ENCODE measurements at regions not wholly inside any gene's neighbourhood (a gene's known extent, or its start where the extent isn't known, plus 50 kb on each side); places are given as distances from the start of the nearest gene placed in this dataset.

DNA sequence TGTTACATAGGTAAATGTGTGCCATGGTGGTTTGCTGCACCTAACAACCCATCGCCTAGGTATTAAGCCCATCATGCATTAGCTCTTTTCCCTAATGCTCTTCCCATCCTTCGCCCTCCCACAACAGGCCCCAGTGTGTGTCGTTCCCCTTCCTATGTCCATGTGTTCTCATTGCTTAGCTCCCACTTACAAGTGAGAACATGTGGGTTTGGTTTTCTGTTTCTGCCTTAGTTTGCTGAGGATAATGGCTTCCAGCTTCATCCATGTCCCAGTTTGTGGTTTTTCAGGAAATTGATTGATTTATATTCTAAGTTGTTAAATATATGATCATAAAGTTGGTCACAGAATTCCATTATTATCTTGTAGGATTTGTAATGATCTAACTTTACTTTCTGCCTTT, 85.3 kb upstream of the CAST start:
- no peak overlapping the region for H3K4me3 ChIP-seq (ENCODE audit: low read depth, low read length)
- no peak for DNase-seq (ENCODE audit: low read depth)

DNA sequence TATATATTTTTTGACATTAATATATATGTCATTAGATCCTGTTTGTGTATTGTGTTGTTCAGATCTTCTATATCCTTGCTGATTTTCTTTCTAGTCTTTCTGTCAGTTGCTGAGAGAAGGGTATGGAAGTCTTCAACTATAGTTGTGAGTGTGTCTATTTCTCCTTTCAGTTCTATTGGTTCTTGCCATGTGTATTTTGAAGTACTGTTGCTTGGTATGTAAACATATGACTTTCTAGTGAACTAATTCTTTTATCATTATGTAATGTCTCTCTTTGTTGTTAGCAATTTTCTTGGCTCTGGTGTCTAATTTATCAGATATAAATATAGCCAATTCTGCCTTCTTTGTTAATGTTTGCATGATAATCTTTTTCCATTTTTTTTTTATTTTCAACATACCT, 84.3 kb upstream of the CAST start:
- H3K4me3 ChIP-seq (ENCODE audit: low read depth, low read length): no peak overlapping the region
- DNase-seq (ENCODE audit: low read depth): no peak

DNA sequence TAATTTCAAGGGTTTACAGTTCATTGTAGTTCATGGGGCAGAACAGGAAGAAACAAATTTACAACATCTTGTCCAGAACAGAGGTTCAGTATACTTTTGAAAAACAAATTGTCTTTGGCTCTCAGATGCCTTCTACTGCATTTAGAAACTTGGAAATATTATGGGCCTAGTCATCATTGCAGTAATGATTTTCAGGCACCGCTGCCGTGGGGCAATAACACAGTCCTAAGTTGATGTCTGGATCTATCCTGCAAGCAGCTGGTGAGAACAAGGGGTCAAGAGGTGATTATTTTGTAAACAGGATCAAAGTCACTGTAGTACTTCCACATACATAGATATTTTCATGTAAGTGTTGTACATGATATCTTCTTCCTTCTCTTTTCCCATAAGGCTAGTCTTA, 82.5 kb upstream of the CAST start:
- DNase-seq (ENCODE audit: low read depth): no peak
- H3K4me3 ChIP-seq (ENCODE audit: low read depth, low read length): no peak overlapping the region

GRCh38 chr5:96582343-96582742, 79.8 kb upstream of the CAST start:
- no peak overlapping the region for H3K4me3 ChIP-seq (ENCODE audit: low read depth, low read length)
- DNase-seq (ENCODE audit: low read depth): no peak

GRCh38 chr5:96584712-96585111, 77.5 kb upstream of the CAST start:
- no peak overlapping the region for H3K4me3 ChIP-seq (ENCODE audit: low read depth, low read length)
- DNase-seq (ENCODE audit: low read depth): no peak

- no peak overlapping the region for H3K4me3 ChIP-seq (ENCODE audit: low read depth, low read length)
- no peak for DNase-seq (ENCODE audit: low read depth)
Measured at GRCh38 chr5:96588539-96588938, 73.6 kb upstream of the CAST start.

DNA sequence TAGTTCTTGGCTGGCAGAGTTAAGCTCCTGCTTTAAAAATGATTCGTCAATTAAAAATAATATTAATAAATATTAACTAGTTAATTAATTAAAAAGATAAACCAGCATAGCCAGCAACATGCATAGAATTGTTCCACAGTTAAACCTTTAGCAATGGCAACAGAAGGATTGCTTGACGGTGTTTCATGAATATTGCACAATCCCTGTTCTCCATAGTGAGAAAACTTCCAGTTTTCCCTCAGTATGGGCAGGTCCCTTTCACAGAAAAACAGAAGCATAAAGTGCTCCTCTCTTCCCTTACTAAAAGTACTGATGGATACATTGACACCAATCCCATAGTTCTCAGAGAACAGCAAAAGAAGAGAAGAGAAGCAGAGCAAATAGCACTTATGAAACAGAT, 71.4 kb upstream of the CAST start:
- H3K4me3 ChIP-seq (ENCODE audit: low read depth, low read length): no peak overlapping the region
- DNase-seq (ENCODE audit: low read depth): no peak

- DNase-seq (ENCODE audit: low read depth): no peak
- no peak overlapping the region for H3K4me3 ChIP-seq (ENCODE audit: low read depth, low read length)
Measured at GRCh38 chr5:96595300-96596090, 66.7 kb upstream of the CAST start.

GRCh38 chr5:96597438-96598020, 64.6 kb upstream of the CAST start:
- H3K4me3 ChIP-seq (ENCODE audit: low read depth, low read length): no peak overlapping the region
- DNase-seq (ENCODE audit: low read depth): peak; percentile 36

DNA sequence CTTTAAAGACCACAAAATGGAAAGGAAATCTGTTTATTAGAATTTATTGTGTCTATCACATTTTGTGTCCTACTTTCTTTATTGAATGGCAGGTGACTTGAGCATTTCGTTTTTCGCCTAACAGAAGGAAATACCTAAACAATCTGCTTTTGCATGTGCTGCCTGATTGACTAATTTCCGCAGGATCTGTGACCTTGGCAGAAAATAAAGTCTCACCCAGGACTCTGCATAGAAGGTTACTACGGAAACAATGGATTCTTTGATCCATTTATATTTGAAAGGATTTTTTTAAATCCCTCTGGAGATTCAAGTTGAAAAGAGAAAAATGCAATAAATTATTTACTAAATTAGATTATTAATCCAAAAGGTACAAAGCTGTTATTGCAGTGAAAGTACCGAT, 61.0 kb upstream of the CAST start:
- no peak overlapping the region for H3K4me3 ChIP-seq (ENCODE audit: low read depth, low read length)
- no peak for DNase-seq (ENCODE audit: low read depth)

- peak; percentile 25 for DNase-seq (ENCODE audit: low read depth)
Measured at GRCh38 chr5:96601715-96602244, 60.4 kb upstream of the CAST start.

DNA sequence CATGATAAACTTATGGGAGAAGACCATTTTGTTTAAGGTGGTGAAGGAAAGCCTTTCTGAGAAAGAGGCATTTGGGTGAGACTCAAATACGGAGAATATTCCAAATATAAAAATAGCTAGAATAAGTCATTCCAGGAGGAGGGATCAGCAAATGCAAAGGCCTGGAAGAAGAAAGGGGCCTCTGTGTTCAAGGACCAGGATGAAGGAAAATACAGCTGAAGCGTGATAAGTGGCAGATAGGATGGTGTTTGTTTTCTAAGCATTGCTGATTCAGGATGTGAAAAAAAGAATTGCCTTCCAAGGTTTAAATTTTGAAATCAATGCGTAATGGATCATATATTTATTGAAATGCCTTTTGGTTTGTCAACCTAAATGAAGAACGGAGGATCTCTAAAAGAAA, 59.4 kb upstream of the CAST start:
- H3K4me3 ChIP-seq (ENCODE audit: low read depth, low read length): no peak overlapping the region
- no peak for DNase-seq (ENCODE audit: low read depth)

More at GRCh38 chr5:96601715-96602244, 60.4 kb upstream of the CAST start:
- H3K4me3 ChIP-seq (ENCODE audit: low read depth, low read length): no peak overlapping the region

GRCh38 chr5:96605144-96605837, 56.9 kb upstream of the CAST start:
- DNase-seq (ENCODE audit: low read depth): no peak

DNA sequence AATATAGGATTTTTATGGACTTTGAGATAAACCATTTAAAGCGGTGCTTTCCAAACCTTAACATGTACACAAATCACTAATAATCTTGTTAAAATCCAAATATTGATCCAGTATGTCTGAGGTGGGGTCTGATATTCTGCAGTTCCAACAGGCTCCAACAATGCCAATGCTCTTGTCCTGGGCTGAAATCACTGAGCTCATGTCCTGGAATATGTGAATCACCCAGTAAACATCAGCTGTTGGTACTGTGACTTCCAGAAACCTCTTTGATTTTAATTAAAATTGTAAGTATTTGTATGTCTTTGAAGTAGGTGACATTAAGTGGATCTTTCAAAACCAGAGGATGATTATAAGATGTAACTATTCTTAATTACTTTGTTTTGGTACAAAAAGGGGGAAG, 52.8 kb upstream of the CAST start:
- no peak overlapping the region for H3K4me3 ChIP-seq (ENCODE audit: low read depth, low read length)
- no peak for DNase-seq (ENCODE audit: low read depth)

More at GRCh38 chr5:96605144-96605837, 56.9 kb upstream of the CAST start:
- no peak overlapping the region for H3K4me3 ChIP-seq (ENCODE audit: low read depth, low read length)

GRCh38 chr5:96610747-96611146, 51.4 kb upstream of the CAST start:
- no peak for DNase-seq (ENCODE audit: low read depth)
- no peak overlapping the region for H3K4me3 ChIP-seq (ENCODE audit: low read depth, low read length)

GRCh38 chr5:96611946-96612345, 50.2 kb upstream of the CAST start:
- no peak overlapping the region for H3K4me3 ChIP-seq (ENCODE audit: low read depth, low read length)
- DNase-seq (ENCODE audit: low read depth): no peak

Measured in skeletal muscle cell (primary cell).